UCSD-AML1 (cell line): ENCODE measurements at regions not wholly inside any gene's neighbourhood (a gene's known extent, or its start where the extent isn't known, plus 50 kb on each side); places are given as distances from the start of the nearest gene placed in this dataset.

Source experiments
- DNase-seq: peaks from one replicate; lab custom pipeline; 2025; ENCODE audit not compliant: unreplicated experiment; lab: John Stamatoyannopoulos, UW

DNA sequence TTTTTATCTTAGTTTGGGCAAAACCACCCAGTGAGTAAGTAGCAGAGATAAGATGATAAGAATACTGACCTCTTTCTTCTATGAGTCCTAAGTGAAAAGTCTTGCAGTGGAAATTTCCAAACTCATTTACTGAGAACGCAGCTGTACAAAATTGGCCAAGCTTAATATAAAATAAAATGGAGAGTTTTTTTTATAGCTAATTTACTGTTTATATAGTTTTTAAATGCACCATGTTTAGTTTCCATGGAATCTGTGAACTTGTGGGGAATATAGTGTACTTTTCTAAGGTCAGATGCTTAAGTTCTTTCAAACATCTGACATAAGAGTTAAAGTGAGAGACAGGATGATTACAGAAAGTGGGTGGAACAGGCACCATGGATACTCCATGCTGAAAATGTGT lies 833.5 kb downstream of the ADGRL2 start:
- DNase-seq: no peak

DNA sequence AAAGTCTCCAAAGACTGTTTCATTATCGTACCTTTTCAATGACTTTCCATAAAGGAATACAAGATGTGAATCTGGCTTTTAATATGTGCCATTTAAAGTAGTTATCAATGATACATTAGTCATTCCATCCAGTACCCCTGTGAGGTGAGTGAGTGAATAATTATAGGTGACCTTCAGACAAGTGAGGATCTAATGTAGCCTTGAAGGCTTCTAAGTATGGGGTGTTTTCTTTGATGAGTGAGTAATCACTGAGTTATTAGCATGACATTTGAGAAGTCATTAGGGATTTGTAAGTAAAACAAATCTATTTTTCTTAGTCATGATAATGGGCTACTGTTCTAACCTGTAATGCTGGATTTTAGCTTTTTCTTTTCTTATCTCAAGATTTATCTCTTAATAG lies 831.4 kb downstream of the ADGRL2 start:
- no peak for DNase-seq

DNA sequence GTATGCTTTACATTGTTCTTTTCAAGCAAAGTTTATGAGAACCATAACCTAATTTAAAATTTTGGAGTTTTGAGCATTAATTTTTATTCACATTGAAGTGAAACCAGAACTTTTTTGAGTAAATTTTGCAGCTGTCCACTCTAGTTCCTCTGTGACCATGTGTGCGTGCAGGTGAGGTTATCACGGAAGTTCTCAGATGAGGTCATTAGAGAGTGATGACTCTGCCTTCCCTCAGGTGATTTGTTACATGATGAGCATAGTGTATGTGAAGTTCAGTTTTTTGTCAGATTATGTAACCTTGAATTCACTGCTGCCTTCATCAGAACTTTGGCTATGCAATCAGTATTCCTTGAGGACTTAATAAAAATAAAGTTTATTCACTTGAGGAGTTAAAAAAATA lies 828.2 kb downstream of the ADGRL2 start:
- no peak for DNase-seq

DNA sequence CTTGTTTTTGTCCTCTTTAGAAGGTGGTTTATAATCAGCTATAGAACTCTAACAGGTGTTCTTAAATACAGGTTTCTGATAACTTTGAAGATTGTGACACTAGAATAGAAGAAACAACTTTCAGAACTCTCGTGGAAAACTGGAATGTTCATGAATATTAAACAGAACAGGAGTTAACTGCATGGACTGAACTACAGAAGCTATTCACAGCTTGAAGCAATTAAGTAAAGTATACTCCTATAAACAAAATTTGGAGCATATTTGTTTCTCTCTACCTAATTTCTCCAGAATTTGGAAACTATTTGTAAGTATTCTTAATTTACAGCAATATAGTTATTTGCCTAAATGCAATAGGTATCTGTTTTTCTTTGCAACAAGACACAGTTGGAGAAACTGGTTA lies 824.8 kb downstream of the ADGRL2 start:
- DNase-seq: no peak

DNA sequence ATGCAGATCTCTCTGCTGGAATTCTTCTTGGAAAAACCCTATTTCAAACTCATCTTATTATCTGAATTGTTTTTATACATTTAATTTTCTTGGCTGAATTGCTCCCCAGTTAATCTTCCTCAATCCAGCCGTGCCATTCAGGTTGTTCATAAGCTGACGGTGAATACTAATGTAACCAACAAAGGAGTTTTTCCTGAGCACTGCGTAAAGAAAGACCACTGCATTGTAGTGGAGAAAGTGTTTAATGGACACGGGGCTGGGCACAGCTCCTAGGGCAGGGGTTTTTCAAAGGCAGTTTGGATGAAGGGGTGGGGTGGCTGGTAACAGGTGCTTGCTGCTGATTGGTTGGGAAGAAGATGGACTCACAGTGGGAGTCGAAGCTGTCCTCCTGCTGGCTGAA lies 820.3 kb downstream of the ADGRL2 start:
- no peak for DNase-seq

DNA sequence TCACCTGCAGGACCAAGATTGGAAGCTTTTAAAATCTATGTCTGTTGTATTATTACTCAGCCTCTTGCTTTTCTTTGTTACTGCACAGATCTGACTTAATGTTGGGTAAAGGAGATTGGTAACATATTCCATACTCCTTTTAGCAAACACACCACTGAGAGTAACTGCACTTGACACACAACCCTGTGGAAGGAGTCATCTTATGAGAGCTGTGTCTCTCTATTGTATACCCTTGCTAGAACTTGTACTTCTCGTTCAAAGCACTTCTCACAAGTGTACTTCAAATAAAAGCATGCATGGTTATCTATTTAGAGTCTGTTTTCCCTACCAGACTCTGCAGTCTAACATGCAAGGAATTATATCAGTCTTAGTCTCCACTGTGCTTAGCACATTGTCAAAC lies 813.4 kb downstream of the ADGRL2 start:
- no peak for DNase-seq

DNA sequence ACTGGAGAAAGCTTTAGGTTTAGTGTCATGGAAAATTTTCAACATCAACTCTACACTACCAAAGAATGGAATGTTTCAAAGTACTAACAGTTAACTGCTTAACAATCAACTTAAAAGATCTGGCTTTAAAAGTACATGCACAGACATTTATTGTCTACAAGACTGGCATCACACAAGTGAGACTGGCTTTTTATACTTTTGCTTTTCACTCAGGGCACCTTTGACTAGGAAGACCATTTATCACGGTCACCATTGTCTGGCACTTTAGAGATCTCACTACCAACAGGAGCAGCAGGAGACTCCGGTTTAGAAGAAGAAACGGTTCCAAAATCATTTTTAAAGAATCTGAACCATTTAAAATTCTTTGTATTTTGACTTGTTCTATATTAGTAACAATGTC lies 812.3 kb downstream of the ADGRL2 start:
- DNase-seq: no peak

DNA sequence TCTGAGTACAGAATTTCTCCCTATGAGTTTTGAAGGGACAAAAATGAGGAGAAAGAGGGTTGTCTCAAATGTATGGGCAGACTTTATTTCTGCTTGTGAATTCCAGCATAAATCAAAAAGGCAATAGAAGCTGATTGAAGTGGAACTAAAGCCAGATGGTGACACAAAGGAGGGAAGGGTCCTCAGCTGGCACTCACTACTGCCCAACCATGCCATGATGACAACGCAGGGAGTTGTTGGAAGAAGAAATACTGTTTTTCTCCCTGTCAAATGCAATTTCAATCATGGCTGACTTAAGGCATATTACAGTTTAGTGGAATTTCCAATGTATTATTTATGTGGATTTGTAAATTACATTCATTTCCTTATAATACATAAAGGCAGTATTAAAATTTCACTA lies 805.8 kb downstream of the ADGRL2 start:
- no peak for DNase-seq

DNA sequence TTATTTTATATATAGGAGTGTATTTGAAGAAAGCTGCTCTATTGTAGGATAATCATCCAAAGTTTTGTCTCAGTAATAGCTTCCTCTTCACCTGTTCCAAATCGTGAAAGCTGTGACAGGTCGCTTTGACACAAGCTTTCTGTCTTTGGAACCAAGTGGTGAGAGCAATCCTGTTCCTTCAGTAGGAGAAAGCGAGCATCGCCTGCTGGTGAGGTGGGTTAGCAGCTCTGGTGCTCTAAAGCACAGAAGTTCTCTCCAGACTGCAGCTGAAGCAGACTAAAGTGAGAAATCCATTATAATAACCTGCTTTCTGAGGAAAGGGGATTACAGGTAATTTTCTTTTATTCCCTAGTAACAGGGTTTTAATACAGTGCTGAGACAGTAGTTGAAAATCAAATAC lies 803.8 kb downstream of the ADGRL2 start:
- DNase-seq: no peak

DNA sequence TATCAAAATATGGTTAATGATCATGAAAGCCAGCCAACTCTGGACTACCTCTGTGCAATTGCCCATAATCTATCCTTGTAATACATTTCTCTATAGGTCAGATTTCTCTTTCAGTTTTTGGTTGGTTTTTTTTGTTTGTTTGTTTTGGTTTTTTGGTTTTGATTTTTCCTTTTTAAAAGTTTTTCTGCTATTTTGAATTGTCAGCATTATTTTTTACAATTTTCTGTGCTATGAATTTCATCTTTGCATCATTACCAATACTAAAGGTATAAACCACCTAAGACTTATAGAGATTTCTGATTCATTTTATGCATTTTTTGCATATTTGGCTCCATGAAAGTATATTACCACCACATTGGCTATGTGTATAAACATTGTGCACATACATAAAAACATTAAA lies 799.6 kb downstream of the ADGRL2 start:
- no peak for DNase-seq

DNA sequence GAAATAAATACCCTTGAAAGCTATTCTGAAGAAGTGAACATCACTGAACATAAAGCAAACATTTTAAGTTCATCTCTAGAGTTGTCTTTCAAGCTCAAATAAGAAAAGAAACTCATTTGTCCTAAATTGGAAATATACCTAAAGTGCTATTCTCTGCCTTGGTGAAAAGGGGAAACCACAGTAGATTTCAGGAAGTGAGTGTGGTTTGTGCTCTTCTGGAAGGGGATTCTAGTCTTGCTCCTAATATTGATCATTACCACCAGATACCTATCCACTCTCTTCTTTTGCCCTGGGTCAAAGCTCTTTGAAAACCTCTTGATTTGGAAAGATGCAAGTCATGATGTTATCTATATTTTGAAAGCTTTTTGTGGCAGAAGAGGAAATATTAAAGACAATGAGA lies 798.1 kb downstream of the ADGRL2 start:
- no peak for DNase-seq

DNA sequence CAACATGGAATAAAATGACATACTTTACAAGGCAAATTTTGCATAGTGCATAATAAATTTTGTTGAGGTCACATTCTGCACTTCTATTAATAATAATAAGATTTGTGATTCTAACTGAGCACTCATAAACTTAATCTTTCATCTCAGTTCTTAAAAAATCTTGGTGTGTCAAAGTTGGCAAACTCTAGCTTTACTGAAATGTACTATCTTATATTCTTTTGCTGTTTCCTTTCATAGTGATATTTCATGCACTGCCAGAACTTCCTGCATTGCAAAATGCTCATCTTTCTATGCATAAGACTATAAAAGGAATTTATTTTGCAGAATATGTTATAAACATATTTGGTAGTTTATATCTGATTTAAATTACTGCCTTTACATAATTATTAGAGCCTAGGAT lies 797.6 kb downstream of the ADGRL2 start:
- no peak for DNase-seq

DNA sequence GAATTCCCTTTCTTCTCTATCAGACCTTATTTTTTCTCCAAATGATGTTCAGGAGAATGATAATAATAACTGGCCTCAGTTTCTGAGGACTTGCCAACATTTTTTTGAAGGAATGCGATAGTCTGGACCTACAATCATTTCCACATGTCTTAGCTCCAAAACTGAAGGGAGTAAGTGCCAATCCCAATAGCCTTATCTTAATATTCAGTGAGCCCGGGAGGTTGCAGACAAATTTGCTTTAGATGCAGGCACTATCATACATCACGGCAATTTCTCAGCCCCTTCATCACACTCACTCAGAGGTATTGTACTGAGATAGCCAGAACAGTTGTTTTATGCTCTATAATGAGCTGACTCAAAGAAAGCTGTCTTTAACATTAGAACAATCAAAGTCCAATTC lies 796.9 kb downstream of the ADGRL2 start:
- no peak for DNase-seq

DNA sequence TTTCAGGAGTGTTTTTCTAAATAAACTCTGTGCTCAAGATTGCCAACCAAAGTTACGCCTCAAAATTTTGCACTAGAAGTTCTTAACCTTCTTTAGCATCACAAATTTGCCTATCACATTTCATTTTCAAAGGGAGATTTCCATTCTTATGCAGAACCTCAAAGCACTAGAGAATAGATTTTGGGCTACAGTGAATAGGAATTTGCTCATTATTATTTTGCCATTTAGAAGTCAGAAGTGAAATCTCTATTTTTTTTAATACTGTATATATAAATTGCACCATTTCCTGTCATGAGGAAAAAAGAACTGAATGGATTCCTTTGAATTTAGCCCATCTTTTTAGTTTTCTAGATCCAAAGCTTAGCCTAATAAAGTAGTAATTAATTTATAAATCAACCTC lies 796.4 kb downstream of the ADGRL2 start:
- DNase-seq: no peak

DNA sequence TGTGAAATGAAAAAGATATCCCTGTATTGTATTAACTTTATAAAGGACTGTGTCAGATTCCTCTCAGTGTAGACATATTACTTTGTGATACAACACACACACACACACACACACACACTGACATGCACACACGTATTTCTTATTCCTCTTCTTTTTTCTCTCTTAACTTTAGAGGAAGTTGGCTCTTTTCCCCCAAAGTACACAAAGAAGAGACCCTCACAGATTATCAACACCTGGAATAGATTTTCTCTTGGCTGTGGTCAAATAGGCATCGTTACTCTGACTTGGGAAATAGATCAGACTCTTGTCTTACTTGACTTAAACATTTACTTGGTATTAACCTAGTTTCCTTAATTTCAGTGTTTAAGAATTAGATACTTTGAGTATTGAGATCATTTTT lies 792.8 kb downstream of the ADGRL2 start:
- no peak for DNase-seq

DNA sequence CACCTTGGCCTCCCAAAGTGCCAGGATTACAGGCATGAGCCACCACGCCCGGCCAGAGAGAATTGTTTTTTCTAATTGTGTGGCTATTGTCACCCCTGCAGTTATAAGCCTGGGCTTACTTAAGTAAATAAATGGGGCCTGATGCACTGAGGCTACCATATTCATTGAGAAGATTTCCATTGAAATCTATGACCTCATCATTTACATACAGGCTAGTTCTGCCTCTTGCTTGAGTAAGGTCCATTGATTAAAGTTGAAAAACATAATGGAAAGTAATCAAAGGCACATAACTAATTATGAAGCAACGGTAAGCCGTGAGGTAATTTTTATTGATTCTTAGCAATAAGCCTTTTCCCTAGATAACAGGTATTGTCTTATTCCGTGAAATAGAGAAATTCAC lies 788.9 kb downstream of the ADGRL2 start:
- DNase-seq: no peak

DNA sequence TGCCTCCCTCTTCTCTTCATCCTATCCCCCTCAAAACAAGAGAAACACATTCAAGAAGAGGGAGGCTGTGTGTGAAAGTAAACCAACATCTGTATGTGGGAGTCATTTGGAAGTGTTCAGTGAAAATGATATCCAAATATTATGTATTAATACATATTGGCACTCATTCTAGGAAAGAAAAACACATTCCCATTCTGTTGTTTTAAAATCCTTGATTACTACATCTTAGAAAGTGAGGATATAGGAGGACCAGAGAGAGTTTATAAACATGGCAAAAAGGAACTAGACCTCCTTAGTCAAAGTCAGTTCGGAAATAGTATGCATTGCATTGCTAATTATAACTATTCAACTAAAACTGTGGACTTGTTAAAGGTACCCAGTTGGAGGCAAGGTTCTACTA lies 786.6 kb downstream of the ADGRL2 start:
- no peak for DNase-seq

DNA sequence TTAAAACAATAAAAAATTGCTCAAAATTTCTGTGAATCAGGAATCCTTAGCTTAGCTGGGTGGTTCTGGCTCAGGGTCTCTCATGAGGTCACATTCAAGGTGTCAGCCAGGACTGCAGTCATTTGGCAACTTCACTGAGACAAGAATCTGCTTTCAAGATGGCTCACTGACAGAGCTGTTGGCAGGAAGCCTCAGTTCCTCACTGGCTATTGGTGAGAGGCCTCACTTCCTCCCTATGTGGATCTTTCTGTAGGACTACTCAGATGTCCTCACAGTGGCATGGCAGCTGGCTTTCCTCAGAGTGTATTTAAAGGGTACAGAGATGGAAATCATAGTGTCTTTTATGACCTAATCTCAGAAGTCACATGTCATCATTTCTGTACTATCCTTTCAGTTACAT lies 785.7 kb downstream of the ADGRL2 start:
- DNase-seq: no peak

DNA sequence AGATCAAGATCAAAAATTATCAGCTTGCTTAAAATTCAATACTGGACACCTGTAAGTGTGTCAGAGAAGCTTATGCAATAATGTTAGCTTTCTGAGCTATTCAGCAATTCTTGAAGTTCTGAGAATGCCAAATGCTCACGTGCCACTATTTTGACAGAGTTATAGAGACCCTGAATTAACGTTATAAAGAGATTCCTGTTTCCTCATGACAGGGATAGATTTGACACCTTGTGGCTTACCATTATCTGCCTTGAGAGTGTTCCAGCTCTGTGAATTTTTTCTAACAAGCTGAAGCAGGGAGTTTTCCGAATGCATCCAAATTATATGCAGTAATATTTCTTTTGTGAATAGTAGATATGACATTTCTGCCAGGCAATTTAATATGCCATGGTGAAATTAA lies 781.6 kb downstream of the ADGRL2 start:
- no peak for DNase-seq

DNA sequence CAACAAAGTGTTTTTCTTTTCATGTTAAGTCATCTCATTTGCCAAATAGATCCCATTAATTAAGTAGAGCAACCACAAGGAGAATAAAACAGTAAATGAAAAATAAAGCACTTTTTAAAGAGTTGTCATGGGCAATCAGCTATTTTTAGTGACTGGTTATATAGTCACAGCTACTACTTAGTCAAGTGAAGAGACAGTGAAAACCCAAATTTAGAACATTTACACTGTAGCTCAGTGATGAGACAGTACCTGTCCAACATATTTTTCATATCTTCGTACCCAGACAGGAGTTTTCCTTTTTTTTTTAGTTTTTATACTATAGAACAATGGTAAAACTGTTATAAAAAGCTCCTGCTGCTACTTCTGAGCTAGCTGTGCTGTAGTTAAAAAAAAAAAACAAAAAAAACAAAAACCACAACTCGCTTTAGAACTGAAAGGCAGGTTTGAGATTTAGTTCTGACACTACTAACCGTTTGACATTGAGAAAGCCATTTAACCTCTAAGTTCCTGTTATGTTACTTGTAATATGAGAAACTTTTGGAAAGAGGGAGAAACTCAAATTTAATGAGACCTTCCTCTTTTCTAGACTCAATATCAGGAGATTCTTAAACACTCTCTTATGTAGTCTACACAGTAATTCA lies 777.5 kb downstream of the ADGRL2 start:
- no peak for DNase-seq

DNA sequence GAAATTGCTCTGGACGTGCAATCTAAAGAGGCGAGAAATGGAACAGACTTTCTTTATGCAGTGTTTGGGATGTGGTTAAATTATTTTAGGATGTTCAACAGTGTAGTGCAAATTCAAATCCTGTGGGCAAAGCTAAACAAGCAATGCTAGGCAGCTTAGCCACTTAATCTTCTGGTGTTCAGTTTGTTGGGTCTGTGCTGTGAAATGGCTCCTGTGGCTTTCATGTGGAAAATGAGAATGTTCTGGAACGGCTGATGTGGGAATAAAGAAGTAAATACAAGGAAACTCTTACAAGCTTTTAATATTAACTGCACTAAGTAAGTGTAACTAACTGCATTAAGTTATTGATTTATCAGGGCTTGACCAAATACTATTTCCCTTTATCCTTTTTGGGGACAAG lies 766.6 kb downstream of the ADGRL2 start:
- DNase-seq: no peak

DNA sequence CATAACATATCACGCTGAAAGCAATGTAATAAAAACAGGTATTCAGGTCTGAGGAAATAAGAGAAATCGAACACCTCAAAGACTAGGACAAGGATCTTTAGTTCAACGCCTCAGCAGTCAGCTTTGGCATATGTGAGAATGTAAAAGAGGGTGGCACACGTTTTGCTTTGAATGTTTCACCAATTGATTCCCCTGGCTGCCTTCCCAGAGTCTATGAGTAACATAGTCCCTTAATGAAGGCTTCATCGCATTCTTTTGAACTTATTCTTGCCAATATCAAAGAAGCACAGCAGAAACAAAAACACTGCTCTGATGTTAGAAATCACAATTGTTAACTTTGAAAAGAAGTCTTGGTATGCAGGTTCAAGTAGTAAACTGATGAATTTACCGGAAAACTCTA lies 764.8 kb downstream of the ADGRL2 start:
- DNase-seq: no peak

DNA sequence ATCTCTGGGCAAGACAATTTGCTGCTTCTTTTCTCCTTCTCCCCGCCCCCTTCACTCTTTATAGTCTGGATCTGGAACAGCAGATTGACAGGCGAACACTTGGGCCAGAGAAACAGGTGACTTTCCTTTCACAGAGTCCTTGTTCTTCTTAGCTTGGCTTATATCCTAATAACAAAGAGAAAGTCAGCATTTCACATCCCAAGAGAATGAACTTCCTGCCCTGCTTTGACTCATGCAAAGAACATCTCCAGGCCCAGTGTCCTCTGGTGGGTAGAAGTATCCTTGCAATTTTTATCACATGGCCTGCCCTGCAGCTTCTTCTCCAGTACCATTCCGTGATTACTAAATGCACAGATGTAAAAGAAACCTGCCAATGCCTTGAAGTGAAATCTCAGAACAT lies 764.4 kb downstream of the ADGRL2 start:
- no peak for DNase-seq

DNA sequence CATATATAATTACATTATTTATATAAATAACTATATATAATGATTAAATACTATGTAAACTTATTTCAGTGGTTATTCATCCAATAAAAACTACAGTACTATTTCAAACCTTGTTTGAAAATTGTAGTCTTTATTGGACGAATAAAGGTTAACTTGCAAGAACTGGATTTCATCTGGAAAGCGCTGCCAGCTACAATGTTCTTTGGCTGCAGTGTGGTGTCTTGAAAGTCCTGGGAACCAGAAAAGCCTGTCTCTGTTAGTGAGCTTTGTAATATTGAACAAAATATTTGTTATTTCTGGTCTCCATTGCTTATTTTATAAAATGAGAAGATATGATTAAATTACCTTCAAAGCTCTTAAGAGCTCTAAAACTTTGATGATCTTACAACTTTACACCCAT lies 763.6 kb downstream of the ADGRL2 start:
- no peak for DNase-seq
